Loucy (cell line): ENCODE measurements at regions not wholly inside any gene's neighbourhood (a gene's known extent, or its start where the extent isn't known, plus 50 kb on each side); places are given as distances from the start of the nearest gene placed in this dataset.

Experiments used
- H2AFZ ChIP-seq: fragments of 200-600 bp; sonication (generic); 2 replicates; pipeline ENCODE4 v1.6.0; 2016; ENCODE audit warnings: antibody characterized with exemption, mild to moderate bottlenecking, low read length, moderate library complexity
- H3F3A ChIP-seq: fragments of 200-600 bp; 2 replicates; pipeline ENCODE4 v1.6.0; 2016; ENCODE audit warnings: antibody characterized with exemption, low read depth, mild to moderate bottlenecking
- H3K27me3 ChIP-seq: fragments of 200-600 bp; sonication (generic); 2 replicates; pipeline ENCODE4 v1.6.1; 2014; ENCODE audit warnings: low read length, mild to moderate bottlenecking; ENCODE audit not compliant: insufficient read depth, poor library complexity, severe bottlenecking
- H3K36me3 ChIP-seq: fragments of 200-600 bp; sonication (generic); 2 replicates; pipeline ENCODE4 v1.6.1; 2016; ENCODE audit warnings: low read length; ENCODE audit not compliant: insufficient read depth
- H3K4me1 ChIP-seq: fragments of 200-600 bp; sonication (generic); 2 replicates; pipeline ENCODE4 v1.5.1; 2014; ENCODE audit warnings: low read length, mild to moderate bottlenecking; ENCODE audit not compliant: insufficient read depth, poor library complexity, severe bottlenecking
- H3K4me2 ChIP-seq: fragments of 200-600 bp; sonication (generic); 2 replicates; pipeline ENCODE4 v1.6.0; 2014; ENCODE audit warnings: antibody characterized with exemption, low read length, low read depth, mild to moderate bottlenecking; ENCODE audit not compliant: poor library complexity, severe bottlenecking
- H3K4me3 ChIP-seq: fragments of 200-600 bp; sonication (generic); 2 replicates; pipeline ENCODE4 v1.5.1; 2014; ENCODE audit warnings: low read length, mild to moderate bottlenecking, mixed read lengths; ENCODE audit not compliant: poor library complexity, severe bottlenecking
- H3K79me2 ChIP-seq: fragments of 200-600 bp; sonication (generic); 2 replicates; pipeline ENCODE4 v1.6.1; 2014; ENCODE audit warnings: low read length; ENCODE audit not compliant: insufficient read depth
- H3K9ac ChIP-seq: fragments of 200-600 bp; sonication (generic); 2 replicates; pipeline ENCODE4 v1.6.0; 2014; ENCODE audit warnings: mild to moderate bottlenecking, low read depth, low read length, moderate library complexity; ENCODE audit not compliant: poor library complexity, severe bottlenecking
- H3K9me2 ChIP-seq: fragments of 200-600 bp; sonication (generic); replicated peaks from 2 replicates; pipeline ENCODE4 v1.6.1; 2016; ENCODE audit warnings: low read depth, low read length, mixed read lengths
- H3K9me3 ChIP-seq: fragments of 200-600 bp; sonication (generic); 2 replicates; pipeline ENCODE4 v1.6.1; 2014; ENCODE audit warnings: mild to moderate bottlenecking, antibody characterized with exemption, low read length, low read depth; ENCODE audit not compliant: insufficient read depth
- H4K20me1 ChIP-seq: fragments of 200-600 bp; sonication (generic); 2 replicates; pipeline ENCODE4 v1.6.0; 2014; ENCODE audit warnings: antibody characterized with exemption, low read length, mild to moderate bottlenecking; ENCODE audit not compliant: insufficient read depth, poor library complexity, severe bottlenecking
- EZH2phosphoT487 ChIP-seq: fragments of 200-600 bp; IDR thresholded peaks from 2 replicates; pipeline ENCODE4 v1.6.1; 2018; ENCODE audit warnings: antibody characterized with exemption, mild to moderate bottlenecking, moderate library complexity, borderline replicate concordance
- TF ChIP-seq, protein P1 (sequence below): fragments of 200-600 bp; sonication (generic); conservative IDR thresholded peaks from 2 replicates; pipeline ENCODE4 v1.5.1; 2014; ENCODE audit warnings: mild to moderate bottlenecking, antibody characterized with exemption, low read length

DNA sequence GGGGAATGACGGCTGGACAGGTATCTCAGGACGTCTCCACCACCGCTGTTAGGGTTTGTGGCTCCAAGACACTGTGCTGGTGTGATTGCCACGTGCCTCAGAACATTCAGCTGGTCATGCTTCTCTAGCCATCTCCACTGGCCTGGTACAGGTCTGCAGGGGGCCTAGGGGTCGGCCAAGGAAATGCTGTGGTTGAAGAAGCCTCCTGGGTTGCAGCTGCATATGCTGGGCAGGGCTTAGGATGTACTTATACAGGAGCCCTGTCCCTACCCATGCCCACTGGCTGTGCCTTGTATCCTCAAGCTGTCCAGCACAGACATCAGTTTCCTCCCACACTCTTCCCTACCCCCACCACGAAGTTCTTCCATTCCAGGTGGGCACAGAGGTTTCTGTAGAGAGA, 64.1 kb downstream of the NPPC start:
- no peaks in the 10 kb centered on the region for H3K4me1 ChIP-seq

DNA sequence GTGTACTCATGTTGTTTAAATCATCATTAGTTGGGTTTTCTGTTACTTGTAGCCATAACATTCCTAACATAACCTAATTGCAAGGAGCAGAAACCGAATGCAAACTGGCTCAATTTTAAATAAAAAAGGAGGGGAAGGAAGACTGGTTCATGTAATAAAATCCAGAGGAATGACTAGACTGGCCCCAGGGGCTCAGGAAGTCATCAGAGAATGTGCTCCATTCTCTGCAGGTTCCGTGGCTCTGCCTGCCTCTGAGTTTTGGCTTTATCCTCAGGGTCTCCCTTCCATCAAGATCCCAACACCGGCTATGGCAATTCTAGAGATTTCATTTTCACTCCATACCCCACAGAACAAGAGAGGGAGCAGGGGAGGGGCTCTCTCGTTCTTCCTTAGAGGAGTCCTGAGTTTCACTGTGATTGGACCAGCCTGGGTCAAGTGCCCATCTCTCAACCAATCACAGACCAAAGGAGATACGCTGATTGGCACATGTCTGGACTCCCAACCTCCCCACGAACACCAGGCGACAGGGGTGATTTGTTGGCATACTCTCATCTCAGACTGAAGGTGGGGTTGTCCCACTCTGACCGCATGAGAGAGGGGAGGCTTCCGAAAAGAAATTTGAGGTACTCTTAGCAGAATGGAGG, 64.8 kb downstream of the NPPC start:
- H3K79me2 ChIP-seq, result no peaks in the 10 kb centered on the region
- H3F3A ChIP-seq, result no peaks in the 10 kb centered on the region
- no peaks in the 10 kb centered on the region for H3K27me3 ChIP-seq
- no peaks in the 10 kb centered on the region for H3K36me3 ChIP-seq
- H2AFZ ChIP-seq, result peak overlapping the region; percentile 25; the same call in 1 of the 2 replicates
- H3K4me1 ChIP-seq, result no peaks in the 10 kb centered on the region
- no peaks in the 10 kb centered on the region for H3K9me2 ChIP-seq
- H3K9ac ChIP-seq, result no peak overlapping the region
- no peaks in the 10 kb centered on the region for H3K9me3 ChIP-seq
- H4K20me1 ChIP-seq, result no peaks in the 10 kb centered on the region
- H3K4me2 ChIP-seq, result no peak overlapping the region
- TF ChIP-seq, protein P1, sequence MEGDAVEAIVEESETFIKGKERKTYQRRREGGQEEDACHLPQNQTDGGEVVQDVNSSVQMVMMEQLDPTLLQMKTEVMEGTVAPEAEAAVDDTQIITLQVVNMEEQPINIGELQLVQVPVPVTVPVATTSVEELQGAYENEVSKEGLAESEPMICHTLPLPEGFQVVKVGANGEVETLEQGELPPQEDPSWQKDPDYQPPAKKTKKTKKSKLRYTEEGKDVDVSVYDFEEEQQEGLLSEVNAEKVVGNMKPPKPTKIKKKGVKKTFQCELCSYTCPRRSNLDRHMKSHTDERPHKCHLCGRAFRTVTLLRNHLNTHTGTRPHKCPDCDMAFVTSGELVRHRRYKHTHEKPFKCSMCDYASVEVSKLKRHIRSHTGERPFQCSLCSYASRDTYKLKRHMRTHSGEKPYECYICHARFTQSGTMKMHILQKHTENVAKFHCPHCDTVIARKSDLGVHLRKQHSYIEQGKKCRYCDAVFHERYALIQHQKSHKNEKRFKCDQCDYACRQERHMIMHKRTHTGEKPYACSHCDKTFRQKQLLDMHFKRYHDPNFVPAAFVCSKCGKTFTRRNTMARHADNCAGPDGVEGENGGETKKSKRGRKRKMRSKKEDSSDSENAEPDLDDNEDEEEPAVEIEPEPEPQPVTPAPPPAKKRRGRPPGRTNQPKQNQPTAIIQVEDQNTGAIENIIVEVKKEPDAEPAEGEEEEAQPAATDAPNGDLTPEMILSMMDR, result no peak
- no peak for TF ChIP-seq EZH2phosphoT487
- H3K4me3 ChIP-seq, result no peak overlapping the region

More for the DNA sequence above, 64.1 kb downstream of the NPPC start:
- Histone ChIP-seq H3K27me3 (no peaks in the 10 kb centered on the region), H3F3A (no peaks in the 10 kb centered on the region), H3K9me2 (no peaks in the 10 kb centered on the region), H3K9me3 (no peaks in the 10 kb centered on the region), H3K4me2 (no peak overlapping the region), H3K4me3 (no peak overlapping the region), H3K79me2 (no peaks in the 10 kb centered on the region), H4K20me1 (no peaks in the 10 kb centered on the region), H3K9ac (no peak overlapping the region), H3K36me3 (no peaks in the 10 kb centered on the region), H2AFZ (0 out of 2 replicates have a peak overlapping the region, but pooled peaks have one; percentile 25)
- no peak for TF ChIP-seq EZH2phosphoT487
- TF ChIP-seq, protein P1, result no peak
